Adrenal gland (tissue), 5 donors: ENCODE measurements at regions not wholly inside any gene's neighbourhood (a gene's known extent, or its start where the extent isn't known, plus 50 kb on each side); places are given as distances from the start of the nearest gene placed in this dataset.

ENCODE experiments used
- CTCF ChIP-seq, 6 experiments: fragments of 450-650 bp in 4 of 6; fragments of 200-600 bp in 2 of 6; sonication (generic) in 1 of 6; IDR thresholded peaks; 1 replicate in 5 of 6; 2 replicates in 1 of 6; pipeline versions ENCODE4 v1.5.1 to v1.8.0; 2016 to 2021; ENCODE audit warnings: antibody characterized with exemption in 6 of 6, mild to moderate bottlenecking in 2 of 6, moderate library complexity in 1 of 6
- POLR2A ChIP-seq, 2 donors: fragments of 450-650 bp; IDR thresholded peaks; one replicate each; pipeline ENCODE4 v1.6.1; 2017; ENCODE audit warnings: antibody characterized with exemption in 2 of 2, mild to moderate bottlenecking in 2 of 2, moderate library complexity in 1 of 2
- donor health status: DM: no; HTN: no; CAD: no.

- TF ChIP-seq CTCF (IDR thresholded peaks at IDR 0.05) (no peak), POLR2A (IDR thresholded peaks at IDR 0.05) (no peak)
Observed at GRCh38 chr10:53412651-53413050, 640.1 kb upstream of the MBL2 start.
